ENCODE measurements at regions not wholly inside any gene's neighbourhood (a gene's known extent, or its start where the extent isn't known, plus 50 kb on each side); places are given as distances from the start of the nearest gene placed in this dataset.
"Not testable (repeated sequence)": the region's sequence is repeated elsewhere in the genome, so short reads cannot be mapped to it uniquely, and the experiment has no call there.

DNA sequence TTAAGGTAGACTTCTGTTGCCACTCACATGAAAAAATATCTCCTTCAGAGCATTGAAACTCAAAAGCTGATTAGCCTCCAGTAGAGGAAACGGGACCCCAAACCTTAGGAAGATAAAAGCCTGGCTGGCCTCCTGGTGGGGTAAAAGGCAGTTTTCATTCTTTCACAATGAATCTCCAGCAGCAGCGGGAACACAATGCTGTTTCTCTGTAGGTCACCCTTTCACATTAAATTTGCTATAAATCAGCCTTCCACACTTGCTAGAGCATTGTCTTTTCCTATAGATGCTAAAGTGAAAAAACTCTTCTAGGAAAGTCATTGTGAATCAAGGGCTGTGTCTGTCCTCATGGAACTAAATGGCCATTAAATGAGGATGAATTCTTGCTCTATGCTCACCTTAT lies 207.3 kb upstream of the MAGEB2 start:
- Histone ChIP-seq H3K9ac (no peak overlapping the region), H3K9me2 (ENCODE audit: insufficient read depth) (no peaks in the 10 kb centered on the region), H3K79me2 (ENCODE audit: insufficient read depth) (no peaks in the 10 kb centered on the region), H3K4me3 (no peak overlapping the region), H2AFZ (no peak overlapping the region), H3K27me3 (replicated peaks; ENCODE audit: insufficient read depth) (no peaks in the 10 kb centered on the region), H4K20me1 (ENCODE audit: insufficient read depth) (no peaks in the 10 kb centered on the region), H3K4me1 (ENCODE audit: insufficient read depth) (no peaks in the 10 kb centered on the region), H3K4me2 (ENCODE audit: unreplicated experiment) (no peak overlapping the region), H3F3A (ENCODE audit: insufficient read depth) (no peaks in the 10 kb centered on the region), H3K36me3 (ENCODE audit: low read depth) (no peaks in the 10 kb centered on the region), H3K27ac (no peak overlapping the region), H3K9me3 (ENCODE audit: low read depth) (no peaks in the 10 kb centered on the region)
- DNase-seq, result no peak
- TF ChIP-seq EZH2 (IDR thresholded peaks at IDR 0.05; ENCODE audit: insufficient read depth, poor library complexity, severe bottlenecking) (no peak), EZH2phosphoT487 (IDR thresholded peaks at IDR 0.05; ENCODE audit: insufficient read depth, low read depth) (no peak)
- in situ Hi-C loops (cut with MboI), result no loop called here
- 6% methylated on average over 2 of the region's 2 CpGs for WGBS, 2 experiments (ENCODE audit: low coverage in 1 of 2, low lambda C conversion rate in 2 of 2, missing lambda C conversion rate in 2 of 2)

DNA sequence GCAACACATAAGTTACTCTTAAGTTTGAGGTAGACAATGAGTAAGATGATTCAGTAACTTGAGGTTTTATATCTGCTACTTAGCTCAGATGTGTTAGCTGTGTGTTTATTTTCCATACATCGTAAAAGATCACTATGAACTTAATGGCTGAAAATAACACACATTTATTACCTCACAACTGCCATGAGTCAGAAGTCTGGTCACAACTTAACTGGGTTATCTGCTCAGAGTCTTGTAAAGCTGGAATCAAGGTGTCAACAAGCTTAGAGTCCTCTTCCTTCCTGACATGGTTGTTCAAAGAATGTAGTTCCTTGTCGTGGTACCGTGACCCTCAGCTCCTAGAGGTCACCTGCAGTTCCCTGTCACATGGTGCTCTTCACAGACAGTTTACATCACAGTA lies 204.9 kb upstream of the MAGEB2 start:
- in situ Hi-C loops (cut with MboI), result no loop called here
- Histone ChIP-seq H3K36me3 (ENCODE audit: low read depth) (no peaks in the 10 kb centered on the region), H3K4me1 (ENCODE audit: insufficient read depth) (no peaks in the 10 kb centered on the region), H3K79me2 (ENCODE audit: insufficient read depth) (no peaks in the 10 kb centered on the region), H3K9me3 (ENCODE audit: low read depth) (no peaks in the 10 kb centered on the region), H3K27ac (no peak overlapping the region), H3K4me3 (no peak overlapping the region), H4K20me1 (ENCODE audit: insufficient read depth) (no peaks in the 10 kb centered on the region), H3F3A (ENCODE audit: insufficient read depth) (no peaks in the 10 kb centered on the region), H3K9ac (no peak overlapping the region), H3K27me3 (replicated peaks; ENCODE audit: insufficient read depth) (no peaks in the 10 kb centered on the region), H3K9me2 (ENCODE audit: insufficient read depth) (no peaks in the 10 kb centered on the region), H3K4me2 (ENCODE audit: unreplicated experiment) (no peak overlapping the region), H2AFZ (no peak overlapping the region)
- DNase-seq, result no peak
- WGBS, 2 experiments (ENCODE audit: low coverage in 1 of 2, low lambda C conversion rate in 2 of 2, missing lambda C conversion rate in 2 of 2), result 29 to 36% methylated on average over 1 to 3 of the region's 3 CpGs
- TF ChIP-seq EZH2phosphoT487 (IDR thresholded peaks at IDR 0.05; ENCODE audit: insufficient read depth, low read depth), result no peak
- TF ChIP-seq EZH2 (IDR thresholded peaks at IDR 0.05; ENCODE audit: insufficient read depth, poor library complexity, severe bottlenecking), result no peak

DNA sequence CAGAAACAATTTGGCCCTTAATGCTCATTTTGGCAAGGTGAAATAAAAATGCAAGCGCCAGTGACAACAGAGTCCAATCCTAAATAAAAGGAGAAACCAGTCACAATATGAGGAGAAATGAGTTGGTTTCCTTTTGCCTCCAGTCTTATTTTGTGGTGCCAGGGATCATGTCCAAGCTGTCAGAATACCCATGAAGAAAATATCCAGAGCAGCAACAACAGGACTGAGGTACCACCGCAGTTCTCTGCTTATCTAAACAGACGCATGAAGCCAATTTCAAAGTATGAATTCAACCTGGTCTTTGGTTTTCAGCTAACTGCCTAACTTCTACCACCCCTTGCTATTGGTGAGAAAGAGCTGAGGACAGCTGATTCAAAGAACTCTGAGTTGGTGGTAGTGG lies 199.9 kb upstream of the MAGEB2 start:
- Histone ChIP-seq H3F3A (ENCODE audit: insufficient read depth) (no peaks in the 10 kb centered on the region), H3K4me1 (ENCODE audit: insufficient read depth) (no peaks in the 10 kb centered on the region), H3K27me3 (replicated peaks; ENCODE audit: insufficient read depth) (no peaks in the 10 kb centered on the region), H2AFZ (no peak overlapping the region), H3K36me3 (ENCODE audit: low read depth) (no peaks in the 10 kb centered on the region), H3K9me3 (ENCODE audit: low read depth) (no peaks in the 10 kb centered on the region), H3K79me2 (ENCODE audit: insufficient read depth) (no peaks in the 10 kb centered on the region), H3K27ac (no peak overlapping the region), H4K20me1 (ENCODE audit: insufficient read depth) (no peaks in the 10 kb centered on the region), H3K4me3 (no peak overlapping the region), H3K4me2 (ENCODE audit: unreplicated experiment) (no peak overlapping the region), H3K9me2 (ENCODE audit: insufficient read depth) (no peaks in the 10 kb centered on the region), H3K9ac (no peak overlapping the region)
- in situ Hi-C loops (cut with MboI), result no loop called here
- WGBS, 2 experiments (ENCODE audit: low coverage in 1 of 2, low lambda C conversion rate in 2 of 2, missing lambda C conversion rate in 2 of 2), result 2 to 8% methylated on average over 3 of the region's 3 CpGs
- no peak for TF ChIP-seq EZH2 (IDR thresholded peaks at IDR 0.05; ENCODE audit: insufficient read depth, poor library complexity, severe bottlenecking)
- TF ChIP-seq EZH2phosphoT487 (IDR thresholded peaks at IDR 0.05; ENCODE audit: insufficient read depth, low read depth), result no peak
- no peak for DNase-seq

GRCh38 chrX:30027636-30028035 lies 187.7 kb upstream of the MAGEB2 start:
- no peaks in the 10 kb centered on the region for H3F3A ChIP-seq (ENCODE audit: insufficient read depth)
- no peak for DNase-seq
- no peak overlapping the region for H3K4me3 ChIP-seq
- H3K9me2 ChIP-seq (ENCODE audit: insufficient read depth), result no peaks in the 10 kb centered on the region
- no peaks in the 10 kb centered on the region for H3K36me3 ChIP-seq (ENCODE audit: low read depth)
- no peaks in the 10 kb centered on the region for H4K20me1 ChIP-seq (ENCODE audit: insufficient read depth)
- in situ Hi-C loops (cut with MboI), result no loop called here
- H3K79me2 ChIP-seq (ENCODE audit: insufficient read depth), result no peaks in the 10 kb centered on the region
- no peaks in the 10 kb centered on the region for H3K9me3 ChIP-seq (ENCODE audit: low read depth)
- H2AFZ ChIP-seq, result no peak overlapping the region
- no peak overlapping the region for H3K27ac ChIP-seq
- no peaks in the 10 kb centered on the region for H3K27me3 ChIP-seq (replicated peaks; ENCODE audit: insufficient read depth)
- no peak overlapping the region for H3K4me2 ChIP-seq (ENCODE audit: unreplicated experiment)
- TF ChIP-seq EZH2phosphoT487 (IDR thresholded peaks at IDR 0.05; ENCODE audit: insufficient read depth, low read depth) (no peak), EZH2 (IDR thresholded peaks at IDR 0.05; ENCODE audit: insufficient read depth, poor library complexity, severe bottlenecking) (no peak)
- WGBS, 2 experiments (ENCODE audit: low coverage in 1 of 2, low lambda C conversion rate in 2 of 2, missing lambda C conversion rate in 2 of 2), result 0 to 14% methylated on average over 2 of the region's 2 CpGs
- H3K9ac ChIP-seq, result no peak overlapping the region
- no peaks in the 10 kb centered on the region for H3K4me1 ChIP-seq (ENCODE audit: insufficient read depth)

- H3K79me2 ChIP-seq (ENCODE audit: insufficient read depth); H3K4me1 ChIP-seq (ENCODE audit: insufficient read depth); H3K4me2 ChIP-seq (ENCODE audit: unreplicated experiment); H3F3A ChIP-seq (ENCODE audit: insufficient read depth); H3K27ac ChIP-seq; H3K9me2 ChIP-seq (ENCODE audit: insufficient read depth); H4K20me1 ChIP-seq (ENCODE audit: insufficient read depth); in situ Hi-C loops (cut with MboI); H3K9ac ChIP-seq; DNase-seq; H3K9me3 ChIP-seq (ENCODE audit: low read depth); H2AFZ ChIP-seq; H3K27me3 ChIP-seq (replicated peaks; ENCODE audit: insufficient read depth); H3K36me3 ChIP-seq (ENCODE audit: low read depth); H3K4me3 ChIP-seq: not testable (repeated sequence)
- 35 to 41% methylated on average over 3 to 4 of the region's 4 CpGs for WGBS, 2 experiments (ENCODE audit: low coverage in 1 of 2, low lambda C conversion rate in 2 of 2, missing lambda C conversion rate in 2 of 2)
Measured at GRCh38 chrX:30036406-30036805, 179.0 kb upstream of the MAGEB2 start.

All from GM23248 (cell line).